ENCODE measurements at regions not wholly inside any gene's neighbourhood (a gene's known extent, or its start where the extent isn't known, plus 50 kb on each side); places are given as distances from the start of the nearest gene placed in this dataset.

- ATAC-seq (ENCODE audit: insufficient read depth, low FRiP score) = no peak
- WGBS, 2 donors = 74 to 94% methylated on average over 2 of the region's 2 CpGs
Observed at GRCh38 chrX:78534221-78534620, 124.9 kb downstream of the RTL3 start.

GRCh38 chrX:78532363-78532762 is 126.8 kb downstream of the RTL3 start:
- no peak overlapping the region for H3K27ac ChIP-seq (ENCODE audit: low read depth in 1 of 2, low read length in 1 of 2)

More at GRCh38 chrX:78534221-78534620, 124.9 kb downstream of the RTL3 start:
- no peaks in the 10 kb centered on the region for H3K36me3 ChIP-seq (ENCODE audit: control insufficient read depth in 4 of 4, insufficient read depth in 4 of 4, low read length in 4 of 4)
- H3K4me1 ChIP-seq (ENCODE audit: control insufficient read depth in 5 of 5, insufficient read depth in 5 of 5, low read length in 5 of 5) = no peaks in the 10 kb centered on the region
- TF ChIP-seq CTCF (IDR thresholded peaks at IDR 0.05; ENCODE audit: control extremely low read depth, extremely low read depth) = no peak
- no peak overlapping the region for H3K27ac ChIP-seq (ENCODE audit: low read depth in 1 of 2, low read length in 1 of 2)
- H3K9me3 ChIP-seq (ENCODE audit: control insufficient read depth in 4 of 4, insufficient read depth in 3 of 4, low read length in 3 of 4) = no peaks in the 10 kb centered on the region
- H3K4me3 ChIP-seq = no peak overlapping the region
- no peak for DNase-seq
- H3K27me3 ChIP-seq (ENCODE audit: control insufficient read depth in 3 of 3, insufficient read depth in 3 of 3, low read length in 2 of 3) = no peaks in the 10 kb centered on the region
- H3K9ac ChIP-seq (ENCODE audit: insufficient read depth in 1 of 2, low read length in 2 of 2) = no peak overlapping the region

GRCh38 chrX:78527818-78528217 is 131.3 kb downstream of the RTL3 start:
- no peak overlapping the region for H3K9ac ChIP-seq (ENCODE audit: insufficient read depth in 1 of 2, low read length in 2 of 2)
- WGBS, 2 donors = 58 to 95% methylated on average over 1 of the region's 1 CpG

More at GRCh38 chrX:78532363-78532762, 126.8 kb downstream of the RTL3 start:
- no peak for TF ChIP-seq CTCF (IDR thresholded peaks at IDR 0.05; ENCODE audit: control extremely low read depth, extremely low read depth)
- ATAC-seq (ENCODE audit: insufficient read depth, low FRiP score) = no peak
- Histone ChIP-seq H3K27me3 (ENCODE audit: control insufficient read depth in 3 of 3, insufficient read depth in 3 of 3, low read length in 2 of 3) (no peaks in the 10 kb centered on the region), H3K4me3 (no peak overlapping the region), H3K9me3 (ENCODE audit: control insufficient read depth in 4 of 4, insufficient read depth in 3 of 4, low read length in 3 of 4) (no peaks in the 10 kb centered on the region), H3K9ac (ENCODE audit: insufficient read depth in 1 of 2, low read length in 2 of 2) (no peak overlapping the region), H3K36me3 (ENCODE audit: control insufficient read depth in 4 of 4, insufficient read depth in 4 of 4, low read length in 4 of 4) (no peaks in the 10 kb centered on the region), H3K4me1 (ENCODE audit: control insufficient read depth in 5 of 5, insufficient read depth in 5 of 5, low read length in 5 of 5) (no peaks in the 10 kb centered on the region)
- no peak for DNase-seq

More at GRCh38 chrX:78527818-78528217, 131.3 kb downstream of the RTL3 start:
- H3K36me3 ChIP-seq (ENCODE audit: control insufficient read depth in 4 of 4, insufficient read depth in 4 of 4, low read length in 4 of 4) = no peaks in the 10 kb centered on the region
- H3K27ac ChIP-seq (ENCODE audit: low read depth in 1 of 2, low read length in 1 of 2) = no peak overlapping the region
- no peaks in the 10 kb centered on the region for H3K27me3 ChIP-seq (ENCODE audit: control insufficient read depth in 3 of 3, insufficient read depth in 3 of 3, low read length in 2 of 3)
- ATAC-seq (ENCODE audit: insufficient read depth, low FRiP score) (no peak), DNase-seq (no peak)
- no peaks in the 10 kb centered on the region for H3K4me1 ChIP-seq (ENCODE audit: control insufficient read depth in 5 of 5, insufficient read depth in 5 of 5, low read length in 5 of 5)
- no peak for TF ChIP-seq CTCF (IDR thresholded peaks at IDR 0.05; ENCODE audit: control extremely low read depth, extremely low read depth)
- H3K9me3 ChIP-seq (ENCODE audit: control insufficient read depth in 4 of 4, insufficient read depth in 3 of 4, low read length in 3 of 4) = peaks cover 0 to 1% (median 0%) of the 10 kb centered on the region in 4 donors
- no peak overlapping the region for H3K4me3 ChIP-seq
